Spleen (tissue), 7 donors: ENCODE measurements at regions not wholly inside any gene's neighbourhood (a gene's known extent, or its start where the extent isn't known, plus 50 kb on each side); places are given as distances from the start of the nearest gene placed in this dataset.

ENCODE experiments used
- CTCF ChIP-seq, 11 experiments: fragments of 200-600 bp in 7 of 11; fragments of 450-650 bp in 4 of 11; sonication (generic) in 4 of 11; IDR thresholded peaks in 8 of 11; conservative IDR thresholded peaks in 3 of 11; 1 replicate in 7 of 11; 2 replicates in 4 of 11; pipeline versions ENCODE4 v1.4.0 to v1.8.0; 2016 to 2021; ENCODE audit warnings: antibody characterized with exemption in 11 of 11, inconsistent platforms in 4 of 11, mild to moderate bottlenecking in 1 of 11
- POLR2A ChIP-seq, 3 donors: fragments of 450-650 bp; IDR thresholded peaks; one replicate each; pipeline ENCODE4 v1.5.1; 2017; ENCODE audit warnings: antibody characterized with exemption in 3 of 3, mild to moderate bottlenecking in 1 of 3
- POLR2AphosphoS5 ChIP-seq, 3 donors: sonication (generic); formaldehyde crosslinking; IDR thresholded peaks; one replicate each; pipeline ENCODE4 v1.5.1; 2017; ENCODE audit warnings: antibody characterized with exemption in 3 of 3
- donor health status: DM: no; HTN: no; CAD: no; lungs with moderate emphysema.
- donor health status: DM: no; HTN: no; CAD: no.
- donor health status: DM: no; HTN: no; CAD: no.

GRCh38 chr6:105929626-105930025, 156.5 kb upstream of the PRDM1 start:
- TF ChIP-seq POLR2A (IDR thresholded peaks at IDR 0.05), result no peak
- TF ChIP-seq CTCF (IDR thresholded peaks at IDR 0.05 in 8 of 11, conservative IDR thresholded peaks at IDR 0.05 in 3 of 11), result no peak
- TF ChIP-seq POLR2AphosphoS5 (IDR thresholded peaks at IDR 0.05), result no peak
